ENCODE measurements at regions not wholly inside any gene's neighbourhood (a gene's known extent, or its start where the extent isn't known, plus 50 kb on each side); places are given as distances from the start of the nearest gene placed in this dataset.

DNA sequence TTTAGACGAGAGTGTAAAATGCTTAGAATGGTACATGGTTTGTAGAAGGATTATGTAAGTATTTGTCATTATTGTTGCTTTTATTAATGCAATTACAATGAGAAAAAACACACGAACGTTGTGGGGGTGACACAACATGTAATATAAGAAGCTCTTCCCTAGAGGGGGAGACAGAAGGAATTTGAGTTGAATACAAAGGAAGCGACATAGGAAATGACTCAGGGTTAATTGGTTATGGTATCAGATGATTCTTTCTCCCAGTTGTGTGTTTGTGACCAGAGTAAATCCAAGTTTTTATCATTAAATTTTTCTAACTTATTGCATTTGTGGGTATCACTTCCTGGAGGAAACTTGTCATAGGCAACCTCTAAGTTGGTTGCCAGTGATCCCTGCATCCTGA, 625.6 kb upstream of the CDH2 start:
- 69% methylated on average over 4 of the region's 4 CpGs for WGBS
- no peak overlapping the region for H3K4me3 ChIP-seq
- no peak overlapping the region for H3K27ac ChIP-seq
- H3K9me3 ChIP-seq = no peaks in the 10 kb centered on the region
- H3K4me1 ChIP-seq = no peaks in the 10 kb centered on the region
- H3K27me3 ChIP-seq = no peaks in the 10 kb centered on the region
- DNase-seq (ENCODE audit: low spot score in 2 of 2) = no peak
- TF ChIP-seq, protein P1, sequence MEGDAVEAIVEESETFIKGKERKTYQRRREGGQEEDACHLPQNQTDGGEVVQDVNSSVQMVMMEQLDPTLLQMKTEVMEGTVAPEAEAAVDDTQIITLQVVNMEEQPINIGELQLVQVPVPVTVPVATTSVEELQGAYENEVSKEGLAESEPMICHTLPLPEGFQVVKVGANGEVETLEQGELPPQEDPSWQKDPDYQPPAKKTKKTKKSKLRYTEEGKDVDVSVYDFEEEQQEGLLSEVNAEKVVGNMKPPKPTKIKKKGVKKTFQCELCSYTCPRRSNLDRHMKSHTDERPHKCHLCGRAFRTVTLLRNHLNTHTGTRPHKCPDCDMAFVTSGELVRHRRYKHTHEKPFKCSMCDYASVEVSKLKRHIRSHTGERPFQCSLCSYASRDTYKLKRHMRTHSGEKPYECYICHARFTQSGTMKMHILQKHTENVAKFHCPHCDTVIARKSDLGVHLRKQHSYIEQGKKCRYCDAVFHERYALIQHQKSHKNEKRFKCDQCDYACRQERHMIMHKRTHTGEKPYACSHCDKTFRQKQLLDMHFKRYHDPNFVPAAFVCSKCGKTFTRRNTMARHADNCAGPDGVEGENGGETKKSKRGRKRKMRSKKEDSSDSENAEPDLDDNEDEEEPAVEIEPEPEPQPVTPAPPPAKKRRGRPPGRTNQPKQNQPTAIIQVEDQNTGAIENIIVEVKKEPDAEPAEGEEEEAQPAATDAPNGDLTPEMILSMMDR (IDR thresholded peaks at IDR 0.05) = no peak
- TF ChIP-seq POLR2A (IDR thresholded peaks at IDR 0.05) (no peak), POLR2AphosphoS5 (IDR thresholded peaks at IDR 0.05) (no peak), EP300 (IDR thresholded peaks at IDR 0.05) (no peak)
- H3K36me3 ChIP-seq = no peaks in the 10 kb centered on the region

DNA sequence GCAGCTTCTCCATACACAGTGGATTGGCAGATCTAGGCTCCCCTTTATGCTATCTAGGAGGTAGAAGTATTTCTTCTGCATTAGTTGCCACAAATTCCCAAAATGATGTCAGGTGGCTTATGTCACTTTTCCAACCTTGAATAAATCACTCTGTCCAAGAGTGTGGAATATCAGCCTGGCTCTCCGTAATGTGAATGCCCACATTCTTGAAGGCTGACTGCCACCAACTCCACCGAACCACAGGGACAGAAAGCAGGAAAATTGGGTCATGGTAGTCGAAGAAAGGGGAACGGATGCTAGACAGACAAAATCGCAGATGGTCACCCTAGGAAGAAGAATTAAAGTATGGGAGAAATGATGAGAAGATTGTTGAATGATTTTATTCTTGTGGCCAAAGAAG, 624.9 kb upstream of the CDH2 start:
- no peak for DNase-seq (ENCODE audit: low spot score in 2 of 2)
- 91% methylated on average over 5 of the region's 5 CpGs for WGBS
- no peaks in the 10 kb centered on the region for H3K36me3 ChIP-seq
- no peak overlapping the region for H3K27ac ChIP-seq
- H3K9me3 ChIP-seq = no peaks in the 10 kb centered on the region
- H3K4me1 ChIP-seq = no peaks in the 10 kb centered on the region
- H3K27me3 ChIP-seq = no peaks in the 10 kb centered on the region
- H3K4me3 ChIP-seq = no peak overlapping the region
- TF ChIP-seq, protein P1 (IDR thresholded peaks at IDR 0.05) = no peak
- no peak for TF ChIP-seq EP300 (IDR thresholded peaks at IDR 0.05)
- TF ChIP-seq POLR2A (IDR thresholded peaks at IDR 0.05) = no peak
- no peak for TF ChIP-seq POLR2AphosphoS5 (IDR thresholded peaks at IDR 0.05)

DNA sequence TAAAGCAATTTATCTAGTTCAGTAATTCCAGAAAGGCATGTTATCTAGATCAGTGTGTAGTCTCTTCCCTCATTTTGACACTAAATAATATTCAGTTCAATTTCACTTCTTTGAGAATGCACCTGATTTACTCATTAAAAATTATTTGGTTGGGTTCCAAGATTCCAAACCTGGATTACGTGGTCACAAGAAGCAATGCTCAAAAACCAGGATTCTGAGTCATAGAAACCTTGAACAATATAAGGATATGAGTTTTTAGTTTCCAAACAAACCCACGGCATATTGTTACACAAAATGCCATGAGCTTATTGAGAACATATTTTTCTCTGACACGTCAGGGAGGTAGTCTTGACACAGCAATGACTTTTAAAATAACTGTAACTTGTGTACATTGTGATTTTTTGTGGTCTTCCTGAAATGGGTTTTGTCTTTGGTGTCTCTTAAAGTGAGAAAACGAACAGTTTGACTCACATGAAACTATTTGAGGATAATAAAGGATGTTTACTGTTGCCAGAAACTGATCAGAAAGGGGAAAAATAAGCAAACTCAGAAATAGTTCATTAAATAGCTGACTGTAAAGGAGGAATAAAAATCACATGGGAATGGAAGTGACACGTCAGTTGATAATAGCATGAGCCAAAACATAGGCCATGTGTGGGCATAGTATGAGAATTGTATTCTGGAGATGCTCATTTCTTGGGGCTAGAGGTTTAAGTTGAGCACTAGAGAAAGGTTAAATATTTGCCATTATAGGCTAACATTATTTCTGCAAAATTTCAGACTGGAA, 617.7 kb upstream of the CDH2 start:
- Histone ChIP-seq H3K27me3 (no peaks in the 10 kb centered on the region), H3K27ac (no peak overlapping the region)
- 44% methylated on average over 5 of the region's 5 CpGs for WGBS

DNA sequence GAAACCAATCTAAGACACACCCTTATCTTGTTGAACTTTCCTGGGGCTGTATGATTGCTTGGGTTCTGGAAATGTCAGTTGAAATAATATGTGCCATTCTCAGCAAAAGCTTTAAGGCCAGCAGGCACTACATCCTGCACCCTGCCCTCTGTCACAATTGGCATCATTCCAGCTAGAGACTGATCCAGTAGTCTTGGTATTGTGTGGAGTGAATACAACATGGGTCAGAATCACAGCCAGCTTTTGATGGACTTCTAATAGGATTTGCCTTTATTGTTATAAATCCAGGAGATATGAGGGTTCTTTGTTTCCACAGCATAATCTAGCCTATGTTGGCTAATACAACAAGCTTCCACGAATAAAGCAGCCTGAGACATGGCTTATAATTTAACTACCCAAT, 617.0 kb upstream of the CDH2 start:
- Histone ChIP-seq H3K27me3 (no peaks in the 10 kb centered on the region), H3K4me1 (no peaks in the 10 kb centered on the region), H3K36me3 (no peaks in the 10 kb centered on the region), H3K27ac (no peak overlapping the region), H3K9me3 (no peaks in the 10 kb centered on the region), H3K4me3 (no peak overlapping the region)
- DNase-seq (ENCODE audit: low spot score in 2 of 2) = no peak
- no peak for TF ChIP-seq POLR2A (IDR thresholded peaks at IDR 0.05)
- TF ChIP-seq EP300 (IDR thresholded peaks at IDR 0.05) = no peak
- TF ChIP-seq, protein P1 (IDR thresholded peaks at IDR 0.05) = no peak
- TF ChIP-seq POLR2AphosphoS5 (IDR thresholded peaks at IDR 0.05) = no peak
- WGBS = 69% methylated on average over 1 of the region's 1 CpG

More for the DNA sequence above, 617.7 kb upstream of the CDH2 start:
- H3K36me3 ChIP-seq = no peaks in the 10 kb centered on the region
- H3K4me3 ChIP-seq = no peak overlapping the region
- H3K4me1 ChIP-seq = no peaks in the 10 kb centered on the region
- TF ChIP-seq, protein P1 (IDR thresholded peaks at IDR 0.05) = no peak
- TF ChIP-seq POLR2AphosphoS5 (IDR thresholded peaks at IDR 0.05) (no peak), EP300 (IDR thresholded peaks at IDR 0.05) (no peak), POLR2A (IDR thresholded peaks at IDR 0.05) (no peak)
- H3K9me3 ChIP-seq = no peaks in the 10 kb centered on the region
- no peak for DNase-seq (ENCODE audit: low spot score in 2 of 2)

DNA sequence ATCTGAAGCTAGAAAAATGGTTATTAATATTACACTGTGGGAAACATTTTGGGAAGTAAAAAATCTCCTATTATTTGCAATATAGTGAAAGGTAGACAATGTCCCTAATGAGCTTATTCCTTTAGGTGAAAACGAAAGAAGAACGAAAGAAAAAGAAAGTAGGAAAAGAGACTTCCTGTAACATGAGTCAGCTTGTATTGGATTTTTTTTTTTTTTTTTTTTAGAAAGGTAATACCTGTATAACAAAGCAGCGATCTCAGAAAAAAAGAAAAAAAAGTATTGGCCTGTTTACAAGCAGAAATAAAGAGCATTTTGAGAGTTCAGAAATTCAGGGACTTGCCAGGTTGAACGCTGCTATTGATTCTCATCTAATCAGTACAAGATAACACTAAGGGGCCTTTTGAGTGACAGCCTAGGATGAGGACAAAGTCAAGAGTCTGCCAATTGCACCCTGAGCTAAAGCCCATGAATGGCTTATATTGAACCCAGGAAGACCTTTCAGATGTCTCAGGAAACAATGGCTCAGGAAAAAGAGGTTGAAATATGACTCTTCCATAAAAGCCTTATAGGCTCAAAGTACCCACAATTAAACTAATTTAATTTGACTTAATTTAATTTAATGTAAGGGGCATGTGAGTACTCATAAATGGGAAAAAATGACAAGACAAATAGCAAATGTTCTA, 615.6 kb upstream of the CDH2 start:
- Histone ChIP-seq H3K27me3 (no peaks in the 10 kb centered on the region), H3K4me3 (no peak overlapping the region), H3K27ac (no peak overlapping the region), H3K4me1 (no peaks in the 10 kb centered on the region), H3K9me3 (no peaks in the 10 kb centered on the region), H3K36me3 (no peaks in the 10 kb centered on the region)
- TF ChIP-seq POLR2AphosphoS5 (IDR thresholded peaks at IDR 0.05) (no peak), POLR2A (IDR thresholded peaks at IDR 0.05) (no peak), EP300 (IDR thresholded peaks at IDR 0.05) (no peak)
- TF ChIP-seq, protein P1 (IDR thresholded peaks at IDR 0.05) = no peak
- no peak for DNase-seq (ENCODE audit: low spot score in 2 of 2)
- WGBS = 43% methylated on average over 4 of the region's 4 CpGs
